ENCODE measurements at regions not wholly inside any gene's neighbourhood (a gene's known extent, or its start where the extent isn't known, plus 50 kb on each side); places are given as distances from the start of the nearest gene placed in this dataset.

DNA sequence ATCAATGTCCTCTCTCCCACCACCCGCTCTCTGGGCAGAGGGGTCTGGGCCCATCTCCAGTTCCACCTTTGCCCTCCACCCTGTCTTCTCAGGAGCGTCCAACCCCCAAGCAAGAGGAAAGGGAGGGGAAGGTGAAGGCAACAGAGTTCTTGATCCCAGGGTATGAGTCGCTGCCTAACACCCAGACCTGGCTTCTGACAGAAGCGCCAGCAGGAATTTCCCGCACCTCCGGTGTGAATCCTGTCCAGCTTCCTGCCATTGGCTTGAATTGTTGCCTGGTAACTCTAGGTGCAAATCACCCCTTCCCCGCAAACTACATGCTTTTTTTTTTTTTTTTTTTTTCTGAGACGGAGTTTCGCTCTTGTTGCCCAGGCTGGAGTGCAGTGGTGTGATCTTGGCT lies 84.2 kb upstream of the IER5L start:
- no peak for FAIRE-seq
- H2AFZ ChIP-seq (ENCODE audit: low read depth, low read length), result no peak overlapping the region
- DNase-seq (ENCODE audit: low read depth, low spot score), result no peak
- H3K27me3 ChIP-seq (ENCODE audit: control insufficient read depth in 2 of 2, insufficient read depth in 2 of 2, low read length in 2 of 2), result peaks cover 3 to 8% of the 10 kb centered on the region in 2 experiments
- H3K4me2 ChIP-seq (ENCODE audit: insufficient read depth, low read length), result no peak overlapping the region
- peaks cover 9% of the 10 kb centered on the region for H3K4me1 ChIP-seq (ENCODE audit: control insufficient read depth, extremely low read depth, insufficient read depth, low read length)
- H3K9me1 ChIP-seq (replicated peaks; ENCODE audit: control insufficient read depth, extremely low read depth, insufficient read depth, low read length), result no peaks in the 10 kb centered on the region
- no TSS peak for BruUV-seq (replicated peaks)
- TF ChIP-seq POLR2A (IDR thresholded peaks at IDR 0.05; ENCODE audit: low read depth, low read length) (no peak), POLR2AphosphoS5 (IDR thresholded peaks at IDR 0.05; ENCODE audit: insufficient read depth, low read depth, low read length) (no peak), JUN (IDR thresholded peaks at IDR 0.05; ENCODE audit: borderline replicate concordance, insufficient read depth, insufficient read length, low read depth) (no peak), MYC (IDR thresholded peaks at IDR 0.05; ENCODE audit: low read depth, low read length) (no peak), GATA2 (IDR thresholded peaks at IDR 0.05; ENCODE audit: insufficient read depth, insufficient read length, low read depth, low read length) (no peak)
- TF ChIP-seq, protein P1, sequence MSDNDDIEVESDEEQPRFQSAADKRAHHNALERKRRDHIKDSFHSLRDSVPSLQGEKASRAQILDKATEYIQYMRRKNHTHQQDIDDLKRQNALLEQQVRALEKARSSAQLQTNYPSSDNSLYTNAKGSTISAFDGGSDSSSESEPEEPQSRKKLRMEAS (IDR thresholded peaks at IDR 0.05; ENCODE audit: insufficient read depth, insufficient read length), result no peak
- no peaks in the 10 kb centered on the region for H3K79me2 ChIP-seq (ENCODE audit: control insufficient read depth, insufficient read depth, low read length)
- H3K27ac ChIP-seq (ENCODE audit: insufficient read depth, low read depth, low read length), result no peak overlapping the region
- no peaks in the 10 kb centered on the region for H4K20me1 ChIP-seq (replicated peaks; ENCODE audit: control insufficient read depth, extremely low read depth, insufficient read depth, low read length)
- H3K36me3 ChIP-seq (ENCODE audit: control insufficient read depth in 2 of 2, extremely low read depth in 1 of 2, insufficient read depth in 2 of 2, low read length in 2 of 2), result no peaks in the 10 kb centered on the region
- ChIA-PET CTCF (no interaction called here), POLR2A (interaction anchor here (0.6 kb wide), 1 partner anchor 29 kb away, joined by 3 read pairs; no protein-coding TSS in a partner anchor)
- no peak overlapping the region for H3K9ac ChIP-seq (replicated peaks; ENCODE audit: extremely low read depth, insufficient read depth, low read length)
- H3K9me3 ChIP-seq (replicated peaks; ENCODE audit: control insufficient read depth, insufficient read depth, low read length), result no peaks in the 10 kb centered on the region
- dilution Hi-C loops (cut with MboI; ENCODE audit: extremely low pct_ligation_motif_present, low sequenced_read_pairs) (no loop called here), intact Hi-C loops (cut with micrococcal nuclease) (no loop called here)
- no peak overlapping the region for H3K4me3 ChIP-seq (replicated peaks in 1 of 3; ENCODE audit: insufficient read depth in 1 of 3, low read depth in 1 of 3, low read length in 3 of 3)

DNA sequence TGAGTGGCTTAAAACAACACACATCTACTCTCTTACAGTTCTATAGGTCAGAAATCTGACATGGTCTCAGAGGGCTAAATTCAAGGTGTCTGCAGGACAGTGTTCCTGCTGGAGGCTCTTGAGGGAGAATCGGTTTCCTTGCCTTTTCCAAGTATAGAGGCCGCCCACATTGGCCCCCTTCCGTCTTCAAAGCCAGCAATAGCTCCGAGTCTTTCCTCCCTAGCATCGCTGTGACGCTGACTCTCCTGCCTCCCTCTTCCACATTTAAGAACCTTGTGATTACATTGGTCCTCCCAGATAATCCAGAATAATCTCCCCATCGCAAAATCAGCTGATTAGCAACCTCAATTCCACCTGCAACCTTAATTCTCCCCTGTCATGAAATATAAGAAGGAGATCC lies 81.3 kb upstream of the IER5L start:
- TF ChIP-seq FOS (IDR thresholded peaks at IDR 0.05; ENCODE audit: borderline replicate concordance, insufficient read depth, low read length) (no peak), GATA2 (IDR thresholded peaks at IDR 0.05; ENCODE audit: insufficient read depth, insufficient read length, low read depth, low read length) (no peak), EZH2 (IDR thresholded peaks at IDR 0.05; ENCODE audit: borderline replicate concordance, low read depth, low read length, severe bottlenecking) (no peak), POLR2A (IDR thresholded peaks at IDR 0.05; ENCODE audit: low read depth, low read length) (no peak), POLR2AphosphoS5 (IDR thresholded peaks at IDR 0.05; ENCODE audit: insufficient read depth, low read depth, low read length) (no peak), JUN (IDR thresholded peaks at IDR 0.05; ENCODE audit: borderline replicate concordance, insufficient read depth, insufficient read length, low read depth) (no peak), MYC (IDR thresholded peaks at IDR 0.05; ENCODE audit: low read depth, low read length) (no peak)
- TF ChIP-seq, protein P1 (IDR thresholded peaks at IDR 0.05; ENCODE audit: insufficient read depth, insufficient read length), result no peak
- TF ChIP-seq, protein P2, sequence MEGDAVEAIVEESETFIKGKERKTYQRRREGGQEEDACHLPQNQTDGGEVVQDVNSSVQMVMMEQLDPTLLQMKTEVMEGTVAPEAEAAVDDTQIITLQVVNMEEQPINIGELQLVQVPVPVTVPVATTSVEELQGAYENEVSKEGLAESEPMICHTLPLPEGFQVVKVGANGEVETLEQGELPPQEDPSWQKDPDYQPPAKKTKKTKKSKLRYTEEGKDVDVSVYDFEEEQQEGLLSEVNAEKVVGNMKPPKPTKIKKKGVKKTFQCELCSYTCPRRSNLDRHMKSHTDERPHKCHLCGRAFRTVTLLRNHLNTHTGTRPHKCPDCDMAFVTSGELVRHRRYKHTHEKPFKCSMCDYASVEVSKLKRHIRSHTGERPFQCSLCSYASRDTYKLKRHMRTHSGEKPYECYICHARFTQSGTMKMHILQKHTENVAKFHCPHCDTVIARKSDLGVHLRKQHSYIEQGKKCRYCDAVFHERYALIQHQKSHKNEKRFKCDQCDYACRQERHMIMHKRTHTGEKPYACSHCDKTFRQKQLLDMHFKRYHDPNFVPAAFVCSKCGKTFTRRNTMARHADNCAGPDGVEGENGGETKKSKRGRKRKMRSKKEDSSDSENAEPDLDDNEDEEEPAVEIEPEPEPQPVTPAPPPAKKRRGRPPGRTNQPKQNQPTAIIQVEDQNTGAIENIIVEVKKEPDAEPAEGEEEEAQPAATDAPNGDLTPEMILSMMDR (IDR thresholded peaks at IDR 0.05; ENCODE audit: extremely low read depth in 1 of 2, insufficient read depth in 1 of 2, low read depth in 1 of 2, low read length in 2 of 2), result no peak
- H4K20me1 ChIP-seq (replicated peaks; ENCODE audit: control insufficient read depth, extremely low read depth, insufficient read depth, low read length), result no peaks in the 10 kb centered on the region
- H3K9ac ChIP-seq (replicated peaks; ENCODE audit: extremely low read depth, insufficient read depth, low read length), result no peak overlapping the region
- no TSS peak for BruUV-seq (replicated peaks)
- DNase-seq (ENCODE audit: low read depth, low spot score) (no peak), FAIRE-seq (no peak)
- H3K27ac ChIP-seq (ENCODE audit: insufficient read depth, low read depth, low read length), result no peak overlapping the region
- dilution Hi-C loops (cut with MboI; ENCODE audit: extremely low pct_ligation_motif_present, low sequenced_read_pairs), result no loop called here
- ChIA-PET CTCF (no interaction called here), POLR2A (no interaction called here)
- H3K27me3 ChIP-seq (ENCODE audit: control insufficient read depth in 2 of 2, insufficient read depth in 2 of 2, low read length in 2 of 2), result peaks cover 6 to 8% of the 10 kb centered on the region in 2 experiments
- no peaks in the 10 kb centered on the region for H3K79me2 ChIP-seq (ENCODE audit: control insufficient read depth, insufficient read depth, low read length)
- intact Hi-C loops (cut with micrococcal nuclease), result no loop called here
- no peaks in the 10 kb centered on the region for H3K9me1 ChIP-seq (replicated peaks; ENCODE audit: control insufficient read depth, extremely low read depth, insufficient read depth, low read length)
- H3K4me2 ChIP-seq (ENCODE audit: insufficient read depth, low read length), result no peak overlapping the region
- H2AFZ ChIP-seq (ENCODE audit: low read depth, low read length), result no peak overlapping the region
- H3K4me3 ChIP-seq (replicated peaks in 1 of 3; ENCODE audit: insufficient read depth in 1 of 3, low read depth in 1 of 3, low read length in 3 of 3), result no peak overlapping the region
- no peaks in the 10 kb centered on the region for H3K9me3 ChIP-seq (replicated peaks; ENCODE audit: control insufficient read depth, insufficient read depth, low read length)
- H3K4me1 ChIP-seq (ENCODE audit: control insufficient read depth, extremely low read depth, insufficient read depth, low read length), result peaks cover 9% of the 10 kb centered on the region
- no peaks in the 10 kb centered on the region for H3K36me3 ChIP-seq (ENCODE audit: control insufficient read depth in 2 of 2, extremely low read depth in 1 of 2, insufficient read depth in 2 of 2, low read length in 2 of 2)

All from endothelial cell of umbilical vein (primary cell).